RPMI7951 (cell line): ENCODE measurements at regions not wholly inside any gene's neighbourhood (a gene's known extent, or its start where the extent isn't known, plus 50 kb on each side); places are given as distances from the start of the nearest gene placed in this dataset.
"Not testable (repeated sequence)": the region's sequence is repeated elsewhere in the genome, so short reads cannot be mapped to it uniquely, and the experiment has no call there.

Experiments used
- DNase-seq: peaks from one replicate; pipeline ENCODE4 v3.0.0-alpha.2; 2012; ENCODE audit warnings: low read depth

DNA sequence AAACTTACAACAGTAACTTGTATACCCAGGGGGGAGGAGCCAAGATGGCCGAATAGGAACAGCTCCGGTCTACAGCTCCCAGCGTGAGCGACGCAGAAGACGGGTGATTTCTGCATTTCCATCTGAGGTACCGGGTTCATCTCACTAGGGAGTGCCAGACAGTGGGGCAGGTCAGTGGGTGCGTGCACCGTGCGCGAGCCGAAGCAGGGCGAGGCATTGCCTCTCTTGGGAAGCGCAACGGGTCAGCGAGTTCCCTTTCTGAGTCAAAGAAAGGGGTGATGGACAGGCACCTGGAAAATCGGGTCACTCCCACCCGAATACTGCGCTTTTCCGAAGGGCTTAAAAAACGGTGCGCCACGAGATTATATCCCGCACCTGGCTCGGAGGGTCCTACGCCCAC lies 278.8 kb downstream of the FAM47B start:
- not testable (repeated sequence) for DNase-seq

DNA sequence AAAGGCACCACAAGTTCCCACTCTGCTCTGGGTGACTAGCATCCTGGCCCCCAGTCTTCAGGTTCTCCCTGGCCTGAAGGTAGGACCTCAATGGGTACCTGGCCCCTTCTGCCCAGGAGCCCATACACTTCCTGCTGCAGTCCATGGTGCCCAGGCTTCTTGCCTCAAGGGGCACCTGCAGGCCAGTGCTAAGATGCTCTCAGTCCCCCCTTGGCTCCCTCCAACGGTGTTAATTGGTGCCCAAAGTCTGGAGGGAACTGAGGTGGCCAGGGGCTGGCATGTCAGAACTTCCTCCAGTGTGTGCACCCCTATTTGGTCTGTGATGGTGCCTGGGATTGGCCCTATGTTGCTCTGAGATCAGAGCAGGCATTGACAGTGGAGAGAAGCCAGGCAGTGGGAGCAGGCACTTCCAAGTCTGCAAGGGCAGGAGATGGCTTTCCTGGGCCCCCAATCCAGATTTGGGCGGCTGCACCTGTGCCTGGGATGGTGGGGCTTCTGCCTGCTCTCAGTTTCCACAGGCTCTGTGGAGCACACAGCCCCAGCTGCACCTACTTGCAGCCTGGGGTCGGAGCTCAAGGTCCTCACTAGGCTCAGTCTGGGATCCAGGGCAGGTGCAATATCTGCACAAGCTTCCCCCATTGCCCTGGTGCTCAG lies 301.6 kb downstream of the FAM47B start:
- no peak for DNase-seq

DNA sequence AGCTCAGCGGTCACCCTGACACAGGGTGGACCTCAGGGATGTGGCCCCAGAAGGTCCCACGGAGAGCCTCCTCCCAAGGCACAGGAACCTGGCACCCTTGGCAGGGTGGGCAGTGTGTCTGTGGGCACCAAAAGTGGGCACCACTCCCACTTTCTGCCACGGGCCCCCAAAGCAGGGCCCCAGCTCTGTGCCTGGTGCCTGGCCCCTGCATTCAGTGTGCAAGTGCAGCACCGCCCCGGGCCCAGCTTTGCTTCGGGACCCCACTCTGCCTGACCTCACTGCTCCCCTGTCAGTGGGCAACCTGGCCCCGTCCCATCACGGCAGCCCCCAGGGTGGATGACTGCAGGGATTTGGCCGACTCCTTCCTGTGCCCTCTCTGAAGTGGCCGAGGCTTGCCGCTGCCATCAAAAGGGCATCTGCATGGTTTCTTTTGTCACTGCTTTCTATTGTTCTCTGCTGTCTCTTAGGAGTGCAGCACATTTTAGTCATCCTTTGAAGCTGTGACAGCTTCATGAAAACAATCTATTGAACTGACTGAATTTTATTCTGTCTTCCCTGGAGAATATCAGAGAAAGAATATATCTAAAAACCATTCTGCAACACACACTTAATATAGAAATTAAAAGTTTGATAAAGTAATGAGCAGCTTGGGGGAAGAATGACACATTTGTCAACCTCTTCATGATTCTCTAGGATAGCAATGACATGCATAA lies 302.4 kb downstream of the FAM47B start:
- DNase-seq = no peak

DNA sequence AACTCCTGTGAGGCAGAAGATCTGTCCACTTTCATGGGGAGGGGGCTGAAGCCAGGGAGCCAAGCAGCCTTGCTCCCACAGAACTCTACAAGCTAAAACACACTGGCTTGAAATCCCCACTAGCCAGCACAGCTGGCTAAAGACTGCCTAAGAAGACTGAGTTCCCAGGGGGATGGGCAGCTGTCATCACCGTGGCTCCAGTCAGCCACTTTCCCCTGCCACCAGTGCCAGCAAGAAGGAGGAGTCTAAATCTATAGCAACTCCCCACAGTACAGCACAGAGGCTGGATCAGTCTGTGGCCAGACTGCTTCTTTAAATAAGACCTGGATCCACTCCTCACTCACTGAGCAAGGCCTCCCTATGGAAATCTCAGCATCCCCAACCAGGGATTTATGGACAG lies 308.6 kb downstream of the FAM47B start:
- no peak for DNase-seq

DNA sequence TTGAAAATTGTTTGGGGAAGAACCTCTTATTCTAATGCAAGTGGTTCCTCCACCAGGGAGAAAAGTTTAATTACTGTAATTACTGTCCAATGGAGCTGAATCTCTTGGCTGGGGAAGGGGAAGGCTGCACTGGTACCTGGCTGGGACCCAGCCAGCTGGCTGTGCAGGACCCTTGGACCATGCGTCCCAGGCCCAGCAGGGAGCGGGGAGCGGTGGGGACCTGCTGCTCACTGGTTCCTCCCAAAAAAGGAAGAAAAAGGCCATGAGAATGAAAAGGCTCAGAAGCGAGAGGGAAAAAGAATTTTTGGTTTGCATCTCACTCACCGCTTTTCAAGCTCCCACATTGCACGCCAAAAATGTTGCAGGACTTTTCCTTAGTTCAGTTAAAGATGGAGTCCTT lies 333.5 kb downstream of the FAM47B start:
- DNase-seq = no peak

DNA sequence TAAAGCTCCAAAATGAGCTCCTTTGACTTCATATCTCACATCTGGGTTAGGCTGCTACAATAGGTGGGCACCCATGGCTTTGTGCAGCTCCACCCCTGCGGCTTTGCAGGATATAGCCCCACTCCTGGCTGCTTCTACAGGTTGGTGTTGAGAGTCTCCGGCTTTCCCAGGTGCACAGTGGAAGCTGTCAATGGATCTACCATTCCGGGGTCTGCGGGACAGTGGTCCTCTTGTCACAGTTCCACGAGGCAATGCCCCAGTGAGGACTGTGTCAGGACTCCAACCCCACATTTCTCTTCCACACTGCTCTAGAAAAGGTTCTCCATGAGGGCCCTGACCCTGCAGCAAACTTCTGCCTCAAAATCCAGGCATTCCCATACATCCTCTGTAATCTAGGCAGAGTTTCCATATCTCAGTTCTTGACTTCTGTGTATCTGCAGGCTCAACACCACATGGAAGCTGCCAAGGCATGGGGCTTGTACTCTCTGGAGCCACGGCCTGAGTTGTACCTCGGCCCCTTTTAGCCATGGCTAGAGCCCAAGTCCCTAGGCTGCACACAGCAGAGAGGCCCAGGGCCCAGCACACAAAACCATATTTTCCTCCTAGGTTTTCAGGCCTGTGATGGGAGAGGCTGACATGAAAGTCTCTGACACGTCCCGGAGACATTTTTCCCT lies 342.8 kb downstream of the FAM47B start:
- DNase-seq = no peak

DNA sequence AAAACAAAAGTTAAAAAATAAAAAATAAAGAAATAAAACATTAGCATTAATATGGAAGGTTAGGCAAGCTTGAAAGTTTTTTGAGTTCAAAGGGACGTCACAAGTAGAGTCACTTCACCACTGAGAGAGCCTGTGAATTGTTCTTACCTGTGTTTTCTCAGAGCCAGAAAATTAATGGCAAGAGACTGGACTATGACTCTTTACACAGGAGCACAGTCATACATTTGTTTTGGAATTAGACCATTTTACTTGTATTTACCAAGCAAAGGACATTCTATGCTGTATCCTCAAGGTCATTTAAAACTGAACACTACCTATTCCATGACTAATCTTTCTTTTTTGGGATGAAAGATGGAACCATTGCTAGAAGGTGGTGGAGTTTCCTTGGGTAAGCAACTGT lies 346.1 kb downstream of the FAM47B start:
- DNase-seq = no peak

DNA sequence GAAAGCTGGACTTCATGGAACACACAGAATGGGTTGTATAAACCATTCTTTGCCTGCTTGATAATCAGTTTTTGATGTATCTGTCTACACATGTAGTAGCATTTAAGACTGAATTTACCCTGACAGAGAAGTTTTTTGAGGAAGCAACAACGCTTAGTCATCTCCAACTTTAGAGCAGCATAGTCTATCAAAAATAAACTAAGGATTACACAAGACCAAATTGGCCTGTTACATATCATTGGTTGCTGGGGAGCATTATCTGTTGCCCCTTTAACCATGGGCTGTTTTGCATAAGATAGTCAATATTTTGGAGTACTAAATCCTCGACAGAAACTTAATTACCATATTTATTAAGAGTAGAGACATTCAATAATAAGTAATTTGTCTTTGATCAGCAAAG lies 347.4 kb downstream of the FAM47B start:
- DNase-seq = no peak

DNA sequence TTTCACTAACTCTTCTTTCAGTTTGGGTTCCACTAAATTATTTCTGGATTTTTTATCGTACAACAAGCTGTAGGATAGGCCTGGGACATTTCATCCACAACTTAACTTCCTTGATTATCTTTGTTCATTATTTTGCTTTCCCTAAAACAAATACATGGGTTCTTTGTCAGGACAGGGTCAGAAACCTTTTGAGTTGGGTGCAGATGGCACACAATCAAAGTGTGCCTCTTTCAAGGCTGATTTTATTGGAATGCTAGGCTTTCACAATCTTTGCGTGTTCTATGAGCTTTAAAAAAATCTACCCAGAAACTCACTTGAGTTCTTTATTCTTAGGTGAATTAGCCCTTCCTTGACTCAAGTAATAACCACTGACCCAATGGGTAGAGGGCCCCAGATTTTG lies 348.4 kb downstream of the FAM47B start:
- no peak for DNase-seq

DNA sequence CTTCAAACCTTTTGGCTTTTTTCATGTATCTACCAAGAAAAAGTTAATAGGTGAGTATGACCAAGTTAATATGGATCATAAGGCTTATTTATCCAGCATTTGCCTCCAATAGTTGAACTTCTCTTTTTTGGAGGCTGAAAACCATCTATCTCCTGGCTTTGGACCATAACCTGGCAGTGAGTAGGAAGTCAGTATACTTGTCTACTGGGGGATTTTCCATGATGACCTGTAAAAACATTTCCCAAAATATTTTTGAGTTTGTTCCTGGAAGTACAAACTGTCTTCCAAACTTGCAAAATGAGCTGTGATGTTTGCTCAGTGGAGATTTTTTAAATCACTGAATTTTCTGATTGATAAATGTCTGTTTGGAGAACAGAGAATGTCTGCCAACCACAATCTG lies 349.9 kb downstream of the FAM47B start:
- DNase-seq = no peak

DNA sequence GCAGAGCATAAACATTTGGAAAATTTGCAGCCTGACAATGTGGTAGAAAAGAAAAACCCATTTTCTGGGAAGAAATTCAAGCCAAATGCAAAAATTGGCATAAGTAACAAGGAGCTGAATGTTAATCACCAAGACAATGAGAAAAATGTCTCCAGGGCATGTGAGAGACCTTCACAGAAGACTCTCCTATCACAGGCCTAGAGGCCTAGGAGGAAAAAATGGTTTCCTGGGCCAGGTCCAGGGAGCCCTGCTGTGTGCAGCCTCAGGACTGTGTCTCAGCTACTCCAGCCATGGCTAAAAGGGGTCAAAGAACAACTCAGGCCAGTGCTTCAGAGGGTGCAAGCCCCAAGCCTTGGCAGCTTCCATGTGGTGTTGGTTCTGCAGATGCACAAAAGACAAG lies 362.4 kb downstream of the FAM47B start:
- not testable (repeated sequence) for DNase-seq

DNA sequence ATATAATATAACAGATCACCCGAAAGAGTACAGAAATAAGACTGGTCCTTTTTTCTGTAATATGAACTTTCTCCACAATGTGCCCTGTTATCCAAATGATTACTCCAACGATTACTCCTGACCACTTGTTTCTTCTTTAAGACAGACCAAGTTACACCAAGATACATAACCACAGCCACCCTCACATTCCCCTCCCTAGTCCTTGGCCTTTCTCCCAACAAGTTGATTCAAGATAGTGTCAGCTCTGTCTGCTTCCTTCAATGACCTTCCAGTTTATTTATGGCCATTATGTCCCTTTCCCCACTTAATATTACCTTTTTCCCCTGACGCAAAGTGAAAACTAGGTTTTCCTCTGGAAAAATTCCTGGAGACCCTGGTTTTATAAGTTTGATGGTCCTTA lies 397.2 kb downstream of the FAM47B start:
- DNase-seq = no peak

DNA sequence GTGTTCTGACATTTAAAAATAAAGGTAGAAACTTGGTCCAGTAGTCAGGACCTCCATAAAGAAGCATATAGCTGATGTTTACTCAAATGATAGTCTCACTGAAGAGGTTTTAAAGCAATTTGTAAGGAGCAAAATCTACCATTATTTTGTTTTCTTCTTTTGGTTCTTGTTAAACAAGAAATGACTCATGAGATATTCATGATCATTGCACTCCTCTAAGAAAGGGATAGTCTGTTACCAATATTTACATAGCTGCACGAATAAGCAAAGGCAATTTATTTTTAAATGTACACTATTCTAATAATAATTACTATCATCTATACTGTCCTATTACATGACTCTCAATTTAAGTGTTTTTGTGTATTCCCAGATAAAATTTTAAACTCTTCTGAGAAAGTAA lies 397.9 kb downstream of the FAM47B start:
- no peak for DNase-seq

DNA sequence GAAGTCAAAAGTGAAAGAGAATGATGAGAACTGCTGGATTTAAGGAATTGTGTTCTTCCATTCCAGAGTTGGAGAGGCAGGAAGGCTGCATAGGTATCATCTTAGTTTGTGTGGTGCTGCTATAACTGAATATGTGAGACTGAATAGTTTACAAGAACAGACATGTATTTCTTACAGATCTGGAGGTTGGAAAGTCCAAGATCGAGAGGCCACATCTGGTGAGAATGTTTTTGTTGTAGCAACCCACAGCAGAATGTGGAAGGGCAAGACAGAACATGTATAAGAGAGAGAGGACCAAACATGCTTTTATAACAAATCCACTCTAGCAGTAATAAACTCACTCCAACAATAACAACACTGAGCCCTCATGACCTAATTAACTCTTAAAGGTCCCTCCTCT lies 408.6 kb downstream of the FAM47B start:
- DNase-seq = no peak

DNA sequence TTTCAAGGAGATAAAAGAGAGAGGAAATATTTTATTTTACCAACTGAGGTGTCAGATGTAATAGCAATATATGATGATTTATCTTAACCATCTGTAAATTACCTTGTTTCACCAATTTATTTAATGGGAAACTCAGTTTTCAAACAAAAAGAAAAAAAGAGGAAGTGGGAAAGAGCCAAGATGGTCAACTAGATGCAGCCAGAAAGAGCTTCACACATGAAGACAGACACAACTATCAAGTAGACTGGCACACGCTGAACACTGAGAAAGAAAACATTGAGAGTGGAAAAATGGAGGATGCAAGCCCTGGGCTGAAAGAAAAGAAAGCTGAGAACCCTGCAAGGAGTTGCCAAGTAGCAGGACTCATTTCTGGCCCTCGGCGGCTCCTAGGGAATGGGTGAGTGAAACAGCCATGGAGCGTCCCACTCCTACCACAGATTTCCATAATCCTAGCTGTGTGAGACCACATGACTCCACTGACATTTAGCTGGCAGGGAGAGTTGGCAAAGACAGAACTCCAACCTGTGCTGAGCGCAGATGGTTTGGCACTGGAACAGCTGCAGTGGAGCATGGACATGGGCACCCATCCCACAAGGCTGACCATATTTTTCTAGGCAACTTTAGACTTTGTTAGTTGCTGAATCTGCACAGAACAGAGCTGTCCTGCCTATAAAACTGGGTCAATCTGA lies 409.3 kb downstream of the FAM47B start:
- no peak for DNase-seq

DNA sequence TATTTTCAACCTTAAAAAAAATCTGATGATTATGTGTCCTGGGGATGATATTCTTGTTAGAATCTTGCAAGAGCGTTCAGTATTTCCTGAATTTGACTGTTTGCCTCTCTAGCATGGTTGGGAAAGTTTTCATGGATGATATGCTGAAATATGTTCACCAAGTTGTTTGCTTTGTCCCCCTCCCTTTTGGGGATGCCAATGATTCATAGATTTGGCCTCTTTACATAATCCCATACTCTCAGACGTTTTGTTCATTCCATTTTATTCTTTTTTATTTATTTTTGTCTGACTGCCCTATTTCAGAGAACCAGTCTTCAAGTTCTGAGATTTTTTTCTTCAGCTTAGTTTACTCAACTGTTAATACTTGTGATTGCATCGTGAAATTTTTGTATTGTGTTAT lies 415.1 kb downstream of the FAM47B start:
- no peak for DNase-seq

DNA sequence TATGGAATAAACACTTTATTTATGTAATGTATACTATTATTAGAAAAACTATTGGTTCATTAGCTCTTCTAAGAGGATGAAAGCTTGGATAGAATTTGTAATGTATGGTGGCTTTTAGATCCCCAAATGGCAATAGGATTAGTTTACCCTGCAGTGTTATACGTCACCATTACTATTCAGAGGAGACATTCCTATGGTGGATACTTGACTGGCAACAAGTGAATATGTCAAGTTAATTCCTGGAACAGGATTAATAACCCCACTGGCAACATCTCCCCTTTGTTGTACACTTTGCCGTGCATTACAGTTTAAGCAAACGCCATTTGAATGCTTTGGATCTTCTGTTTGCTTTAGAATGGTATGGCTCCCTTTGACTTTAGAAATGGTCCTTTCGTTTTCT lies 420.3 kb downstream of the FAM47B start:
- no peak for DNase-seq

DNA sequence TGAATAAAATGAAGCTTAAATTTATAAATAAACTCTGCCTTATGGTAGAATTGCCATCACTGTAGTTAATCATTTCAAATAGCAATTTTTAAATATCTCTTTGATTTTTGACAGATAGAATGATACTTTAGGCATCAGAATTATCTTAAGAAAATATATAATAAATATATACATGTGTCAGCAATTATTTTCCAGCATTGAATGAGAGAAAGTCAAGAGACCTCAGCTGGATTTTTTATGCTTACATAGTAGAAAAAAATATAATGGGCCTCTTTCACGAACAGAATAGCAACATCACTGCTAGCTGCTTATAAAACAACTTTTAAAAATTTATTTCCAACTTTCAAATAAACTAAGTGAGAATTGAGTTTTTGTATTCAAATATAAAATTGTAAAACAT lies 424.0 kb upstream of the MAGEB16 start:
- DNase-seq = no peak

DNA sequence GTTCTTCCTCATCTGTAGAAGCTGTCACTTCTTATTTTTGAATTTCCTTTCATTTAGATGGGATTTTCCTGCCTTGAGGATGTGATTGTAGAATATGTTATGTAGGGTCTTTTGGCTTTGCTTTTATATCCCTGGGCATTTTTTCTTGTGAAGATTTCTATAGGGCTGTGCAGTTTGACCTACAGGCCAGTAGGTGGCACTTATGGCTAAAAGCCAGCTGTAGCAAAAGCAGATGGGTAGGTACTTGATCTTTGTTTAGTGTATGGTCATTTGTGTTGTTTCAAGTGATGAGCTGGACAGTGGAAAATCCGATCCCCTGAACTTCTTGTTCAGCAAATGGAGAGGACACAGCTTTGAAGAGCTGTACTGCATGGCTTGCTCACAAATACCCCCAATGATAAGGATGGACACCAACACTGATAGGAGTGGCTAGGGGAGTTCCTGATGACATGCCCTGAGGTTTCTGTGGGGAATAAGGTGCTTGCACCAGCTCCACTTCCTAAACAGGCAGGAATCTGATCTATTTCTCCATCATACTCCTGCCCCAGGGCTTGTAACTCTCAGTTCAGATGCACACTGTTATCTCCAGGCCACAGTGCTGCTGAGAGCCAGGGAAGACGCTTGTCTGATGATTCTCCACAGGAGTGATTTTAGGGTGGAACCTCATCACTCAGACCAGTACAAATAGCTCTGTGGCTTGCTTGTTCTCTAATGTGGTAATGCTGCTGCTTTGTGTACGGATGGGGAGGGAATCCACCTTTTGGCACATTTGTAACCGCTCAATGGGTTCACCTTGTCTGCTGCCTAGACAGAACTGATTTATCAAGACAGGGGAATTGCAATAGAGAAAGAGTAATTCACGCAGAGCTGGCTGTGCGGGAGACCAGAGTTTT lies 417.1 kb upstream of the MAGEB16 start:
- DNase-seq = peak; percentile 1

DNA sequence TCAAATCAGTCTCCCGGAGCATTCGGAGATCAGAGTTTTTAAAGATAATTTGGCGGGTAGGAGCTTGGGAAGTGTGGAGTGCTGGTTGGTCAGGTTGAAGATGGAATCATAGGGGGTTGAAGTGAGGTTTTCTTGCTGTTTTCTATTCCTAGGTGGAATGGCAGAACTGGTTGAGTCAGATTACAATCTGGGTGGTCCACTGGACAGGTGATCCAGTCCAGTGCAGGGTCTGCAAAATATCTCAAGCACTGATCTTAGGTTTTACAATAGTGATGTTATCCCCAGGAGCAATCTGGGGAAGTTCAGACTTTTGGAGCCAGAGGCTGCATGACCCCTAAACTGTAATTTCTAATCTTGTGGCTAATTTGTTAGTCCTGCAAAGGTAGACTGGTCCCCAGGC lies 416.4 kb upstream of the MAGEB16 start:
- not testable (repeated sequence) for DNase-seq

DNA sequence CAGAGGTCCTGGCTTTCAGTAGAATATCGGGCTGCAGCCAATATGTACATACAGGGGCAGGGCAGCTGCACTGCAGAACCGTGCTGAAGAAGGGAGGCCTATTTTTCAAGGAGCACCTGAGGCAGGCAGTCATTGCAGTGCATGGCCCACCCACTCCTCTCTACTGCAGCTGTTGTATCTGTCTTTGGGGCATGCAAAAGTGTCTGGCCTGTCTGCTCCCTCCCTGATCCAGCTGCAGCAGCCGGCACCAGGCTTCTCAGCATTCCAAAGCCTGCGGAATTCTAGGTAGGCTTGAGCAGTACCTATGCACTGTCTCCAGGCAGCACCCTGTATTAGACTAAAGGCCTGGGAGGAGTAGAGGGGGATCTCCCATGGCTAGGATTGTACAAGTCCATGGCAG lies 415.2 kb upstream of the MAGEB16 start:
- no peak for DNase-seq

DNA sequence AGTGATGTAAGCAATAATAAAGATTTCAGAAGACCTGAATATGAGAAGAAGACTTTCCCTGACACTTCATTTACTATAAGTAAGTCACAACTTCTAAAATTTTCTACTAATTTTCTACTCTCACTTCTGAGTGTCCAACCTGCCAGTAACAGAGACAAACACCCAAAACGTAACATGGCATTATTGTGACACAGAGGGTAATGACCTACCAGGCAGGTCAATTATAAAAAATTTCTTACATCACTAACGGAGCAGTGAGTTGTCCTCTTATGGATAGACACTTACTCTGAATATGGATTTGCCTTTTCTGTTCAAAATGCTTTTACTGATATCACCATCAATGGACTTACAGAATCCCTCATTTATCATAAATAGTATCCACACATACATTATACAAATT lies 405.9 kb upstream of the MAGEB16 start:
- no peak for DNase-seq
